Renal pelvis (tissue), 1 donor: ENCODE measurements at regions not wholly inside any gene's neighbourhood (a gene's known extent, or its start where the extent isn't known, plus 50 kb on each side); places are given as distances from the start of the nearest gene placed in this dataset.
"Not testable (repeated sequence)": the region's sequence is repeated elsewhere in the genome, so short reads cannot be mapped to it uniquely, and the experiment has no call there.

Source experiments
- DNase-seq: peaks from one replicate; pipeline ENCODE4 v3.0.0-alpha.2; 2013

DNA sequence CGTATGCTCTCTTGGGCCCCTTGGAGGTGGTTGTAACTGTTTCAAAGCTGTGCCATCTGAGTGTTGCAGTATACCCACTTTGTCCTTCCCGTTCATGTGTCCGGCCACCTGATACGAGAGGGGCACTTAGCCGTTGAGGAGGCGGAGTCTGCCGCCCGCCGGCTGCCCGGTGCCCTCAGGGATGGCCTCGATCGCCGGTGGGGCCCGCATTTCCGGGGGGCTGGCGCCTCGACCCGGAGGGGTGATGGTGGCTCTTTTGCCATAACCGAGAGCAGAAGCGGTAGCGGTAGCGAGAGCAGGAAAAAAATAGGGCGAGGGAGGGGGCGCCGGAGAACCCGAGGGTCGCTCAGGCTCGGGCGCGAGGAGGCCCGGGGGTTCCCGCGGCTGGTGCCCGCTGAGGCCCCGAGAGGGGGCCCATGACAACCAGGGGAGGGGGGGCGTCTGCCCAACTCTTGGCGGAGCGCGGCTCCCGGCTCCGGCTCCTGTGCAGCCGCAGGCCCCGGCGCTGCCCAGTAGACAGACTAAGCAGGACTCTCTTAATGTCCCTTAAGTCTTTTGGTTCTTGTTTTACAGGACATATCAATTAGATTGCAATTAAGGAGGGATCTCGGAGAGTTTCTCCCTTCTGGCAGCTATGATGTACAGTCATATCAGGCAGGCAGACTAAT is 342.7 kb upstream of the SGCG start:
- DNase-seq: no peak

DNA sequence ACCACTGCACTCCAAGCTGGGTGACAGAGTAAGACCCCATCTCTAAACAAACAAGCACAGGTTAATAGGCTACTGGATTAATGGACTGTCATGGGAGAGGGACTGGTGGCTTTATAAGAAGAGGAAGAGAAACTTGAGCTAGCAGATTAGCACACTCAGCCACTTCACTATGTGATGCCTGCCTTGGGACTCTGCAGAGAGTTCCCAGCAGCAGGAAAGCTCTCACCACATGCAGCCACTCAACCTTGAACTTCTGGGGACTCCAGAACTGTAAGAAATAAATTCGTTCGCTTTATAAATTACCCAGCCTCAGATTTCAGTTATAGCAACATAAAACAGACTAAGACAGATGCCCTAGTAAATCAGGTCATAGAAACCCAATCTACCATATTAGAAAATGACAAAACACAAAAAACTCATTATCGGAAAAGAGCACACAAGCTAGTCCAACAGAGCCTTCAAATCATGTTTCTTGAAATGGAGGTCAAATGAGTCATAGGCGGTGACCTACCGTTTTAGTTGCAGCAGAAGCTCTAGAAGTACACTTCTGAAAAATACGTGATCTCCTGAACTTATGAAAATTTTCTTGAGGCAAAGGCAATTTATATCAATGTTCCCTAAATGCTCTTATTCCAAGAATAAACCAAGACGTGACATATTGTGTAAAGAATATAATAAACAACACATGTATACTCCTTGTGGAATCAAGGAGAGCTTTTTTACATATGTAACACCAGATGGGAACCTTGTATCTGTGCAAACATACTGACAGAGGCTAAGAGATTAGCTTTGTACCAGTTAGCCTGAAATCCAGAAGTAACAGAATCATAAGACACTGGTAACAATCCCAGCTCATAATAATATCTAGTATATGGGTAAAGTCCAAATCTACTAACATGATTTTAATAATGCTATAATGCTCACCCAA is 340.9 kb upstream of the SGCG start:
- peak; percentile 41 for DNase-seq

DNA sequence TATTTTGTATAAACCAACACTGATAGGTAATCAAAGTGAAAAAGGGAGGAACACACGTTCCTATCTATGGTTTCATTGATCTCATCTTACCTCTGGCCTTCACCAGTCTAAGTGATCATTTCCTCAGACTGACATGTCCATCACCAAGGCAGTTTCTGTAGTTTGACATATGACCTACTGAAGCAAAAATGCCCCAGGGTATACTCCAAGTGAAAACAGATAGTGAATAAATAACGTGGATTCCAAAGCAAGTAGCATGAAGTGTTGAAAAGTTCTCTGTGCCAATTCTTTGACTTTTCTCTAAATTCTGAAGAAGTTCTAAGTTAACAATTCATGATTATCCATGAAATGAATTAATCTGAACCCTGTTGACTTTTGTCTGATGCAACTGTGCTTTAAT is 334.2 kb upstream of the SGCG start:
- DNase-seq: no peak

DNA sequence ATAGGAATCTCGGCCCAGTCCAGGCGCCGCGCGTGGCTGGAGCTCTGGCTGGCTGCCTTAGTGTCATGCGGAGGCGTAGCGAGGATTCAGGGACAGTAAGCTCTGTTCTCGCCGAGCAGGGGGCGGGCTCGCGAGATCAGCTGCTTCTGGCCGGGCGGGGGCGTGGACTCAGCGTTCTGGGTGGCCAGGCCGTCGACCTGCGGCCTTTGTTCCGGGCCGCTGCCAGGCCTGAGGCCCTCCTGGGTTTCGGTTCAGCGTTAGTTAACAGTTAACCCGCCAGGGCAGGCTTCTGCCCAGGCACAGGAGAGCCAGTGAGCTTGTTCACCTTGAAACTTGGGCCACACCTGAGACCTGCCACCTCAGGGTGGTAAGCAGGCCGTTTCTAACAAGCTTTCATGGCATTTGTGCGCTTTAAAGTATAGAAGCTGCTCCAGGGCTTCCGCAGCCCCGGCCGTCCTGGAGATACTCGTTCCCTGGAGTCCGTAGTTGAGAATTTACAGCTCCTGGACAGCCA is 332.2 kb upstream of the SGCG start:
- peak; percentile 51 for DNase-seq

DNA sequence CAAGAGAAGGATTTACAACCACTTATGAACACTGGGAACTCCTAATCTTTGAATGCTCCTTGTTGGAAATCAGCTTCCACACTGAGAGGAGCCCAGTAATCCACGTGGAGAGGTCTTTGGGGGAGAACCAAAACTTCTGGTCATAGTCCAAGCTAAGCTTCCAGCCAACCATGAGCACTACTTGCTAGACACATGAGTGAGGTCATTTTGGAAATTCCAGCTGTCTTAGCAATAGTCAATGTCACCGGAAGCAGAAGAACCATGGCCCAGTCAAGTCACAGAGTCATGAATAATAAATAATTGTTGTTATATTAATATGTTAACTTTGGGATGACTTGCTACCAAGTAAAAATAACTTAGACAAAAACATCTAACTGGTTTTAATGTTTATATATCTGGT is 324.9 kb upstream of the SGCG start:
- DNase-seq: no peak

DNA sequence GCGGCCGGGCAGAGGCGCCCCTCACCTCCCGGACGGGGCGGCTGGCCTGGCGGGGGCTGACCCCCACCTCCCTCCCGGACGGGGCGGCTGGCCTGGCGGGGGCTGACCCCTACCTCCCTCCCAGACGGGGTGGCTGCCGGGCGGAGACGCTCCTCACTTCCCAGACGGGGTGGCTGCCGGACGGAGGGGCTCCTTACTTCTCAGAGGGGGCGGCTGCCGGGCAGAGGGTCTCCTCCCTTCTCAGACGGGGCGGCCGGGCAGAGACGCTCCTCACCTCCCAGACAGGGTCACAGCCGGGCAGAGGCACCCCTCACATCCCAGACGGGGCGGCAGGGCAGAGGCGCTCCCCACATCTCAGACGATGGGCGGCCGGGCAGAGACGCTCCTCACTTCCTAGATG is 321.8 kb upstream of the SGCG start:
- DNase-seq: not testable (repeated sequence)

DNA sequence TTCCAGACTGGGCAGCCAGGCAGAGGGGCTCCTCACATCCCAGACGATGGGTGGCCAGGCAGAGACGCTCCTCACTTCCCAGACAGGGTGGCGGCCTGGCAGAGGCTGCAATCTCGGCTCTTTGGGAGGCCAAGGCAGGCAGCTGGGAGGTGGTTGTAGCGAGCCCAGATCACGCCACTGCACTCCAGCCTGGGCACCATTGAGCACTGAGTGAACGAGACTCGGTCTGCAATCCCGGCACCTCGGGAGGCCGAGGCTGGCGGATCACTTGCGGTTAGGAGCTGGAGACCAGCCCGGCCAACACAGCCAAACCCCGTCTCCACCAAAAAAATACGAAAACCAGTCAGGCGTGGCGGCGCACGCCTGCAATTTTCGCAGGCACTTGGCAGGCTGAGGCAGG is 321.4 kb upstream of the SGCG start:
- DNase-seq: not testable (repeated sequence)

DNA sequence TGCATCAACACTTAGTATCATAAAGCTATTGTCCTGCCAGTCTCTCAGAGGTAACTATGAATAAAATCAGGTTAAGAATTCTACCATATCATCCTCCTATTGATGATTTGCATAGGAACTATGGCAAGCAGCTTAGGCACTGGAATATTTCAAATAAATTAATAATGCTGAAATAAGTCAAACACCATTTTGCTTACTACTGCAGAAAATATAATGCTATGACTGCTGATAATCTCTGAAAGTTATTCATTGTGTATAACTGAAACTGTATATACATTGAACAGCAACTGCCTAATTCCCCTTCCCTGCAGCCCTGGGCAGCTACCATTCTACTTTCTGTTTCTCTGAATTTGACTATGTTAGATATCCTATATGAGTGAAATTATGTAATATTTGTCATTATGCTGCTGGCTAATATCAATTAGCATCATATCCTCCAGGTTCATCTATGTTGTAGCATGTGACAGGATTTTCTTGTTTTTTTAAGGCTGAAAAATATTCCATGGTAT is 318.8 kb upstream of the SGCG start:
- no peak for DNase-seq

DNA sequence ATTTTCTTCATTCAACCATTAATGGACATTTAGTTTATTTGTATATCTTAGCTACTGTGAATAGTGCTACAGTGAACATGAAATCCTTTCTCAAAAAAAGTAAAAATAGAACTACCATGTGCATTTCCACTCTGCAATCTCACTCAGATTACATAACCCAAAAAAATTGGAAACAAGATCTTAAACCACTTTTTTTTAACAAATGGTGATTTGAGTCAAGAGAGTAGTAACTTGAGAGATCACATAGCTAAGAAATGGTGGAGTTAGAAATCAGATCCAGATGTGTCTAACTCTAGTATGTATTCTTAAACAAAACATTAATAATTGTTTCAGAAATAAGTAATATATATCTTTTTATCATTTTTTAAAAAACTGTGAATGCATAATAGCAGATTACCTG is 318.3 kb upstream of the SGCG start:
- no peak for DNase-seq

DNA sequence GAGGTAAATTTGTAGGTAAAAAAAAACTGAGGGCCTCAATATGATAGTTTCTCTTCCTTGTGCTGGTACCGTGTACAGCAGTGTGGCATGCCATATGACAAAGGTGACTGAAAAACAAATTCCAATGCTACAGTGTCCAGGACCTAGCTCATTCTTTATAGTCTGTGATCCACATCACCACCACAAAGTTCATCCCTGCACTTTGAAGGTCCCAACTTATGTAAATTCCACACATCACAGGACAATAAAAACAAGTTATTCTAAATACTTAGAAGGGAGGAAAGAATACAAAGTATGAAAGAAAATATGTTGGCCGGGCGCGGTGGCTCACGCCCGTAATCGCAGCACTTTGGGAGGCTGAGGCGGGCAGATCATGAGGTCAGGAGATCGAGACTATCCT is 314.6 kb upstream of the SGCG start:
- DNase-seq: no peak

DNA sequence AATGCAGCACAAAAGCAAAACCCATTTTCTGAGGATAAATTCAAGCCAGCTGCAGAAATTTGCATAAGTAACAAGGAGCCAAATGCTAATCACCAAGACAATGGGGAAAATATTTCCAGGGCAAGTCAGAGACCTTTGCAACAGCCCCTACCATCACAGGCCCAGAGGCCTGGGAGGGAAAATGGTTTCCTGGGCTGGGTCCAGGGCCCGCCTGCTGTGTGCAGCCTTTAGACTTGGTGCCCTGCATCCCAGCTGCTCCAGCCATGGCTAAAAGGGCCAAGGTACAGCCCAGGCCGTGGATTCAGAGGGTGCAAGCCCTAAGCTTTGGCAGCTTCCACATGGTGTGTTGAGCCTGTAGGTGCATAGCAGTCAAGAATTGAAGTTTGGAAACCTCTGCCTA is 309.5 kb upstream of the SGCG start:
- no peak for DNase-seq

DNA sequence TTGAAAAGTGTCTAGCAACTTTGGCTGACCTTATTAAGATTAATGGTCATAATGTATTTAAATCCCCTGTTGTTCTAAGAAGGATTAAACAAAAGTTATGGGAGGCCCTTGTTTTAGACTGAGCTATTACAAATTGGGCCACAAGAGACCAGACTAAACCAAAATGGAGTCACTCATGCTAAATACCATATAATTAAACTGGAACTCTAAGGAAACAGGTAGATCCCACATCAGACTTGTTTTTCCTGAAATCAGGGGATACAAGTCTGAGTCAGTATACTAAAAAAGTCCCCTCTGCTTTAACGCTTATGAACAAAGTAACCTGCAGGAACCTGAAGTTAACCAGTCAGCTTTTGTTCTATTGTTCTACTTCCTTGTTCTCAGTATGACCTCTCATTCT is 305.9 kb upstream of the SGCG start:
- no peak for DNase-seq

DNA sequence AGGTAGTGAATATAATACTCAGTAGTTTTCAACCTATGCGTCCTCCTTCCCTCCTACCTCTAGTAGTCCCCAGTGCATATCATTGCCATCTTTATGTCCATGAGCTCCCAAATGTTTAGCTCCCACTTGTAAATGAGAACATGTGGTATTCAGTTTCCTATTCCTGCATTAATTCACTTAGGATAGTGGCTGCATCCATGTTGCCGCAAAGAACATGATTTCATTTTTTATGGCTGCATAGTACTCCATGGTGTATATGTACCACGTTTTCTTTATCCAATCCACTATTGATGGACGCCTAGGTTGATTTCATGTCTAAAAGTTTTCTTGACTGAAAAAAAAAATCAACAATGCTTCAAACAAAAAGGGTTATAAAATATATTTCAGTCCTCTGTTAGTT is 303.4 kb upstream of the SGCG start:
- DNase-seq: no peak

DNA sequence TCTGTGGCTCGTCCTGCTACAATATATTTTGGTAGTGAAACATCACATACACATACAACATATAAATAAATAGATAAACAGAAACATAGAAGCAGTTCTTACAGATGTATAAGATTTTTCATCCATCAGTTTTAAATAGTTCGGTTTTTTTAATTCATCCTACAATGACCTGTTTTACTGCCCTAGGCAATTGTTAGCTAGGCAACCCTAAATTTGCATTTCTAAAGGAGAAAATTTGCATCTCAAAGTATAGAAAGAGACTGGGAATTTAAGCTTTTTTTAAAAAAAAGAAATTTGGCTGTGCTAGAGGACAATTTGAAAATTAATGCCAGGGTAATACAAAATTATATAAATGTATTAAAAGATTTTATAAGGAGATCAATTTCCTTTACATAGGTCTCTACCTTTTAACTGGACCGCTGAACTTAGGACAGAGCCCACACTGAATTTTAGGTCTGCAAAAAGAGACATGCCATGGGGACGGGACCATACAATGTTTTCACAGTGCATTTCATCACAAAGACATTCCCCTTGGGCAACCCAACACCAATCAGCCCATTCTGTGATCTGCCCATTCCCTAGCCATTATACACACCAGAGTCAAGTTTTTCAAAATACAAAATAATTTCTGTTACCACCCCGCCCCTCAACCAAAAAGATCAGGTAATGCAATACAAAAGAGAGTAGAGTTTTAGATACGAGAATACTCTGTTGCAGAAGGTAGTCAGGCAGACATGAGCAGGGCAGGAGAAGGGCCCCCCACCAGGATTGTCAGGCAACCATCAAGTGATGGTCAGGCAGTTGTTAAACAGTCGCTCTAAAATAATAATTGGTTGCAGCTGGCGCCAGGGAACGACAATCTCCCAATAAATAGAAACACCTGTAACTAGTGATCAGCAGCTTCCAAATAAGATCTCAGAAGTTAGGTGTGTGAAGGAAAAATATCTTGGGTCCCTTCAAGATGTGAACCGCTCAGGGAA is 299.7 kb upstream of the SGCG start:
- DNase-seq: no peak

DNA sequence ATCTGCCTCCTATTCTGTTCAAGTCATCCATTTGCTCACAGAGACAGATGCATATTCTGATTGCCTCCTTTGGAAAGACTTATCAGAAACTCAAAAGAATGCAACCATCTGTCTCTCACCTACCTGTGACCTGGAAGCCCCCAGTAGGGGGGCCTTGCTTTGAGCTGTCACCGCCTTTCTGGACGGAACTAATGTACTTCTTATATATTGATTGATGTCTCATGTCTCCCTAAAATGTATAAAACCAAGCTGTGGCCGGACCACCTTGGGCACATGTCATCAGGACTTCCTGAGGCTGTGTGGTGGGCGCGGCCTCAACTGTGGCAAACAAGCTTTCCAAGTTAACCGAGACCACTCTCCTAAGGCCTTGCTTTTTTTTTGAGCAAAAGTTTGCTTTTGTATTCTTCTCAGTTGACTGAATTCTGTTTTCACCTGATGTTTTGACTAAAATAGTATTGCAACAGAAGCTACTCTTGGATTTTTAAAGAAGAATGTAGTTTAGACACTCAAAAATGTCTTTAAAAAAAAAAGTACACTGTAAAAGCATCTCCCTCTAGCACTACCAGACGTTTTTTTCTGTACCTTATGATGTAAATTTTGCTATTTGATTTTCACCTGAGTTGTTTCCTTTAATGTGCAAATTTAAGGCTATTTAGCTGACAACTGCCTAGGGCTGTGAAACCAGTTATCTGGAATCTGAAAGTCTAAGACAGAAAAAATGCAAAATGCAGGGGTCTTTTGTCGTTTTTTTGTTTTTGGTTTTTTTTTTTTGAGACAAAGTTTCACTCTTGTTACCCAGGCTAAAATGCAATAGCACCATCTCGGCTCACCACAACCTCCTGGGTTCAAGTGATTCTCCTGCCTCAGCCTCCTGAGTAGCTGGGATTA is 298.8 kb upstream of the SGCG start:
- DNase-seq: not testable (repeated sequence)

DNA sequence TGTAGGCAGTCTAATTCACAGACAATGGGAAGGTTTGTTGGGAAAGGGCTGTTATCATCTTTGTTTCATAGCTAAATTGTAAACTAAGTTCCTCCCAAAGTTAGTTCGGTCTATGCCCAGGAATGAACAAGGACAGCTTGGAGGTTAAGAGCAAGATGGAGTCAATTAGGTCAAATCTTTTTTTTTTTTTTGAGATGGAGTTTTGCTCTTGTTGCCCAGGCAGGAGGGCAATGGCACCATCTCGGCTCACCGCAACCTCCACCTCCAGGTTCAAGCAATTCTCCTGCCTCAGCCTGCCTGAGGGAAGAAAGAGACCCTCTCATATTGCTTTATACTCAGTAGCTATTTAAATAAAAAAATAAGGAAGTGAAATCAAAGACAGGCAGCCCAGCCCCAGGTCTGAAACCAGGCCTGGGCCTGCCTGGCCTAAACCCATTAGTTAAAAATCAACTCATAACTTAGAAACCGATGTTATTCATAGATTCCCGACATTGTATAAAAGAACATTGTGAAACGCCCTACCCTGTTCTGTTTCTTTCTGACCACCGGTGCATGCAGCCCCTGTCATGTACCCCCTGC is 297.4 kb upstream of the SGCG start:
- DNase-seq: no peak

DNA sequence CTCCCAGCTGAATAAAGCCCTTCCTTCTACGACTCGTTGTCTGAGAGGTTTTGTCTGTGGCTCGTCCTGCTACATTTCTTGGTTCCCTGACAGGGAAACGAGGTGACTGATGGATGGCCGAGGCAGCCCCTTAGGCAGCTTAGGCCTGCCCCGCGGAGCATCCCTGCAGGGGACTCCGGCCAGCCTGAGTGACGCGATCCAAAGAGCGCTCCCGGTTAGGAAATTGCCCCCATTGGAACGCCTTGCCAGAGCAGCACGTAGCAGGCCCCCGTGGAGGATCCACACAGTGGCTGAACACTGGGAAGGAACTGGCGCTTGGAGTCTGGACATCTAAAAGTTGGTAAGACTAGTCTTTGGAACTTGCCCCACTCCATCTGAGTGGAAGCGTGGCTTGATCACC is 296.8 kb upstream of the SGCG start:
- no peak for DNase-seq

DNA sequence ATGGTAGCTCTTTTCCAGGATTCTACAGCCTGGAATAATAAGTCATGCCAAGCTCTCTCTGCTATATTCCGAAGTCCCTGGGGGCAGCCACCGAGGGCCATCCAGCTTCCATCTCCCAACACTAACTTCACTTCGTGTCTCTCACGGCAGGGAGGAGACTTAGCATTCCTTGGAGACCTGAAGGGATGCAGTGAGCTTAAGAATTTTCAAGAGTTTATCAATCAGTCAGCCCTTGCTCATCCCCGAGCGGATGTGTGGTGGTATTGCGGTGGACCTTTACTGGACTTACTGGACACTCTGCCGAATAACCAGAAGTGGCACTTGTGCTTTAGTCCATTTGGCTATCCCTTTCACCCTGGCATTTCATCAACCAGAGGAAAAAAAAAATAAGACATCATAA is 294.7 kb upstream of the SGCG start:
- not testable (repeated sequence) for DNase-seq

DNA sequence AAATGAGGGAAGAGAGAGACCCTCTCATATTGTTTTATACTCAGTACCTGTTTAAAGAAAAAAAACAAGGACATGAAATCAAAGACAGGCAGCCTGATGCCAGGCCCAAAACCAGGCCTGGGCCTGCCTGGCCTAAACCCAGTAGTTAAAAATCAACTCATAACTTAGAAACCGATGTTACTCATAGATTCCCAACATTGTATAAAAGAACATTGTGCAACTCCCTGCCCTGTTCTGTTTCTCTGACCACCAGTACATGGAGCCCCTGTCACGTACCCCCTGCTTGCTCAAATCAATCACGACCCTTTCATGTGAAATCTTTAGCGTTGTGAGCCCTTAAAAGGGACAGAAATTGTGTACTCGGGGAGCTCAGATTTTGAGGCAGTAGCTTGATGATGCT is 291.4 kb upstream of the SGCG start:
- not testable (repeated sequence) for DNase-seq

DNA sequence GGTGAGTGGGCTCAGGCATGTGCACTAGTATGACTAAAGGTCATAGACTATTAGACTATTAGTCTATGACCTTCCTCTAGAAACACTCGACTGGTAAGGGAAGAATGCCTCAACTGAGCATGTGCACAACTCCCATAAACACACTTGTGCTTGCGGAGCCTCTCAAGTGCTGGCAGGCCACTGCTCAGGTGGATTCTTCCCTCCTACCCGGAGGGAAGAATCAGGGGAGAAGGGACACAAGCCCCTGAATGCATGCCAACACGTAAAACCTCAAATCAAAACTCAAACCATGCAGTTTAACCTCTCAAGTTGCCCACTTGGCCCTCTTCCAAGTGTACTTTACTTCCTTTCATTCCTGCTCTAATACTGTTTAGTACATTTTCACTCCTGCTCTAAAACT is 287.6 kb upstream of the SGCG start:
- no peak for DNase-seq
